IPS DF 6.9 (cell line): ENCODE measurements at regions not wholly inside any gene's neighbourhood (a gene's known extent, or its start where the extent isn't known, plus 50 kb on each side); places are given as distances from the start of the nearest gene placed in this dataset.

Experiments
- DNase-seq: peaks from one replicate; pipeline ENCODE4 v3.0.0-alpha.2; 2013; ENCODE audit warnings: low read depth, low spot score
- H3K27ac ChIP-seq: one replicate; pipeline ENCODE4 v1.5.1; 2013; ENCODE audit warnings: low read length, control low read depth
- H3K27me3 ChIP-seq: 2 replicates; pipeline ENCODE4 v1.6.1; 2013; ENCODE audit warnings: mild to moderate bottlenecking, low read length; ENCODE audit not compliant: control insufficient read depth, insufficient read depth
- H3K36me3 ChIP-seq: 2 replicates; pipeline ENCODE4 v1.6.1; 2013; ENCODE audit warnings: low read length; ENCODE audit not compliant: control insufficient read depth, insufficient read depth
- H3K4me1 ChIP-seq: 2 replicates; pipeline ENCODE4 v1.6.1; 2013; ENCODE audit warnings: low read length; ENCODE audit not compliant: control insufficient read depth, insufficient read depth
- H3K4me3 ChIP-seq: 2 replicates; pipeline ENCODE4 v1.5.1; 2013; ENCODE audit warnings: mild to moderate bottlenecking, low read length
- H3K9me3 ChIP-seq: 2 replicates; pipeline ENCODE4 v1.6.1; 2013; ENCODE audit warnings: low read length, inconsistent platforms; ENCODE audit not compliant: control insufficient read depth, insufficient read depth
- WGBS: extraction: QIAGEN DNeasy Blood & Tissue Kit; methylation state at CpG from one replicate; pipeline ENCODE4 v1.1.7; 2013; ENCODE audit warnings: mixed read lengths, missing lambda C conversion rate; ENCODE audit not compliant: insufficient read length, insufficient coverage; 5-methylcytosine and 5-hydroxymethylcytosine counted together

DNA sequence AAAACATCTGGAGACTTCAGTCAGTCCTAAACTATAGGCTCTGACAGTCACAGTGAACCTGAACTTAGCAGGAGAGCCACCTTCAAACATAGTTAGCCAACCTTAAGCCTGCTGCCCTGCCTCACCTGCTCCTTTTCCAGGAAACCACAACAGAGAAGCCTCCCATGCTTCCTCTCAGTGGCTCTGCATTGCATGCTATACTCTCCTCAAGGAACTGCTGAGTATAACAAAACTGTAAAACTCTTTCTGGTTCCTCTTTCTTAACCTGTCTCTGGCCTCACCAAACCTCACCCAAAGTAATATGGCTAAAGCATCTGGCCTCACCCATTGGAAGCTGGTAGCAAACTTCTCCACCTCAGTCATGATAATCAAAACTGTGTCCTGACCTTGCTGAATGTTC, 122.1 kb downstream of the ANKRD50 start:
- H3K9me3 ChIP-seq, result no peaks in the 10 kb centered on the region
- no peaks in the 10 kb centered on the region for H3K36me3 ChIP-seq
- H3K27ac ChIP-seq, result no peak overlapping the region
- no peaks in the 10 kb centered on the region for H3K4me1 ChIP-seq
- no peak for DNase-seq
- H3K4me3 ChIP-seq, result no peak overlapping the region
- H3K27me3 ChIP-seq, result no peaks in the 10 kb centered on the region

DNA sequence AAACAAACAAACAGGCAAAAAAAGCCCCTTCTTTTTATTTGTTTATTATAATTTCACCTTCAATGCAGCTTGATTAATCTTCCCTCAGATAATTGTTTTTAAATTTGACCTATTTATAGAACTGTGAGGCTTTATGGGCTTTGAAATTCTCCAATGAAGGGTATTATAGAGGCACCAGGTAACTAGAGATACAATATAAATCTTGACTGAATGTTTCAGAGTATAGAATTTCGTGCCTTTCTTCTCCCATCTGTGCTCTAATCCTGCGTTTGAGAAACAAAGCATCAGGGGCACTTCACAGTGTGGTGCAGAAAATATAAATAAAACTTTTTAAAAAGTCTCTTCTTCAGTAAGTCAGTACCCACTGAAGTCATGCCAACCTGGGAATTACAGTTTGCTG, 120.9 kb downstream of the ANKRD50 start:
- Histone ChIP-seq H3K27me3 (no peaks in the 10 kb centered on the region), H3K4me1 (no peaks in the 10 kb centered on the region), H3K36me3 (no peaks in the 10 kb centered on the region), H3K4me3 (no peak overlapping the region), H3K27ac (no peak overlapping the region), H3K9me3 (no peaks in the 10 kb centered on the region)
- DNase-seq, result no peak
- no CpG with 5 or more reads among the region's 2 CpGs for WGBS

DNA sequence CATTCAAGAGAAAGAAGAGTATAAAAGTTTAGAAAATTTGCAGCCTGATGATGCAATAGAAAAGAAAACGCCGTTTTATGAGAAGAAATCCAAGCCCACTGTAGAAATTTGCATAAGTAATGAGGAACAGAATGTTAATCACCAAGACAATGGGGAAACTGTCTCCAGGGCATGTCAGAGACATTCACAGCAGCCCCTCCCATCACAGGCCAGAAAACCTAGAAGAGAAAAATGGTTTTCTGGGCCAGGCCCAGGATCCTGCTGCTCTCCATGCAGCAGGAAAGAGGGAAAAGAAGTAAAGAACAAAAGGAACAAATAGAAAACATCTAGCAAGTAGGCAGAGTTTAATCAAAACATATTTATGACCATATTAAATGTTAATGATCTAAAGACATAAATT, 119.0 kb downstream of the ANKRD50 start:
- Histone ChIP-seq H3K4me3 (no peak overlapping the region), H3K9me3 (no peaks in the 10 kb centered on the region), H3K27ac (no peak overlapping the region), H3K36me3 (no peaks in the 10 kb centered on the region), H3K27me3 (no peaks in the 10 kb centered on the region), H3K4me1 (no peaks in the 10 kb centered on the region)
- WGBS, result no CpG with 5 or more reads among the region's 2 CpGs
- no peak for DNase-seq

DNA sequence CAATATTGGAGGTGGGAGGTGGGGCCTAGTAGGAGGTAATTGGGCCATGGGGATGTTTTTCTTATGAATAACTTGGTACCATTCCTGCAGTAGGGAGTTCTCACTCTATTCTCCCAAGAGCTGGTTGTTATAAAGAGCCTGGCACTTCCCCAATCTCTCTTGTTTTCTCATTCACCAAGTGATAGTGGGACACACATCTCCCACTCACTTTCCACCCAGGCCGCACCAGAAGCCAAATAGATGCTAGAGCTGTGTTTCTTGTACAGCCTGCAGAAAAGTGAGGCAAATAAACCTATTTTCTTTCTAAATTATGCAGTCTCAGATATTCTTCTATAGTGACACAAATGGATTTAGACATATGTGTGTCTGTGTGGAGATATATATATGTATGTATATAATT, 117.6 kb downstream of the ANKRD50 start:
- H3K27me3 ChIP-seq, result no peaks in the 10 kb centered on the region
- no peak for DNase-seq
- WGBS, result no CpG with 5 or more reads among the region's 1 CpG
- H3K27ac ChIP-seq, result no peak overlapping the region
- H3K36me3 ChIP-seq, result no peaks in the 10 kb centered on the region
- H3K4me3 ChIP-seq, result no peak overlapping the region
- H3K9me3 ChIP-seq, result no peaks in the 10 kb centered on the region
- H3K4me1 ChIP-seq, result no peaks in the 10 kb centered on the region

DNA sequence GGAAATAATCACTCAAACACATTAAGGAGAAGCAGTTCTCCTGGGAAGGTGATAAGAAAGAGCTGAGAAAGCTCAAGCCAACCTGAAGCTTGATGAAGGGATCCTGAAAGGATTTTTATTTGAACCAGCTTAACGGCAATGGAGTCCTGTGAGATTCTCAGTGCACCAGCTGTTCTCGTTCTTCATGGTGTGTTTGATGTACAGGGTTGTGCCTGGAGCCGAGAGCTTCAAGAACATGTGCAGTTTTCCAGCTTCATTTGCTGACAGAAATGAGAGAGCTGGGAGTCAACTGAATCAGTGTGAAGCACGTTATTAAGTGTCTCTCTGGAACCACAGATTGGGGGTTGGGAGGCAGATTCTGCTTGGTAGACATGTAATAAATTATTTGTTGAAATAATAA, 115.7 kb downstream of the ANKRD50 start:
- WGBS, result no CpG with 5 or more reads among the region's 4 CpGs

DNA sequence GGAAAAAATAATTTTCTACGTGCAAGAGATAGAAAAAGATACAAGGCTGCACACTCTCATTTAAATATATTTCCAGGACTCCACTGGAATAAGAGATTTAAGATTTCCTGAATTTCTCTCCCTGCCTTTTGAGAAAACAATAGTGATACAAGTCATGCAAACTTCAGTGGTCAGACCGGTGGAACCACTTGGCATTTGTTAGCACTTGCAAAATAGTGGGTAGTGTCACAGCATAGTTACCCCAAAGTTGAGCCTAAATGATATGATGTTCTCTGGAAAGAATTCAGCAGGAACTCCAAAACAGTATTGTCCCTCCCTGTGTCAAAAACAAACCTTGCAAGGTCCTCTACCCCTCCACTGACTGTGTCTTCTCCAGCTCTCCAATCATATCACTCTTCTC, 102.3 kb downstream of the ANKRD50 start:
- no peaks in the 10 kb centered on the region for H3K36me3 ChIP-seq
- H3K27ac ChIP-seq, result no peak overlapping the region
- no peaks in the 10 kb centered on the region for H3K9me3 ChIP-seq
- no peaks in the 10 kb centered on the region for H3K27me3 ChIP-seq
- no peak for DNase-seq
- H3K4me1 ChIP-seq, result peaks cover 1% of the 10 kb centered on the region; the same call in 1 of the 2 replicates
- H3K4me3 ChIP-seq, result no peak overlapping the region
- no CpG with 5 or more reads among the region's 2 CpGs for WGBS

More for the DNA sequence above, 115.7 kb downstream of the ANKRD50 start:
- Histone ChIP-seq H3K4me1 (no peaks in the 10 kb centered on the region), H3K27me3 (no peaks in the 10 kb centered on the region), H3K36me3 (no peaks in the 10 kb centered on the region), H3K9me3 (no peaks in the 10 kb centered on the region), H3K27ac (no peak overlapping the region), H3K4me3 (no peak overlapping the region)
- no peak for DNase-seq
